ENCODE measurements at regions not wholly inside any gene's neighbourhood (a gene's known extent, or its start where the extent isn't known, plus 50 kb on each side); places are given as distances from the start of the nearest gene placed in this dataset.

DNA sequence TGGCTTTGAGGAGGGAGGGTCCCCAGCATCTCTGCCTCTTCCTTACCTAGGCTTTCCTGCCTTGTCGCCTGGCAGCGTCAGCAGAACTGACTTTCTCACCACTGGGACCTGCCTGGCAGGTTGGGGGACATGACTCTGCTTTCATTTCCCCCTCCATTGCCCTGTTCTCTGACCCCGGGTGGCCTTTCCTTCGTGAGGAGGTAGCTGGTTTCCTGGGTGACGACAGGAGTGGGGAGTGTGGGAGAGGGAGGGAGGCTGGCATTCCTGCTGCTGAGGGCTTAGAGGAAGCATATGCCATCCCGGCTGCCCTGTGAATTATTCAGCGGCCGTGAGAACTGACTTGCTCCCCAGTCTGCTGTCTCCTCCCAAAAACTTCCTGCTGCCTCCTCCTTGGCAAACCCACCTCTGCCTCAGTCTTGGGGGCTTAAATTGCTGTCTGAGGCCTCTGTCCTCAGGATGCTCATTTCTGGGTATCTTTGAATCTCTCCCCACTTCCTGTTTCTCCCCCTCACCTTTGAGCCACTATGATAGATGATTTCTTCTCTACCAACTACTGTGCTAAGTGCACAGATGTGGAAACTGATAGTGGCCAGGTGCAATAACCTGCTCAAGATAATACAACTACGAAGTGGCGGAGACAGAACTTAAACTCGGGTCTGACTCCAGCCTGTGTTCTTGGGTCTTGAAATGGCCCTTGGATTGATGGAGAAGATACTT, 182.0 kb upstream of the CSF3R start:
- no peaks in the 10 kb centered on the region for H3K36me3 ChIP-seq (ENCODE audit: control insufficient read depth, insufficient read depth, low read length)
- ChIA-PET CTCF (no interaction called here), POLR2A (no interaction called here)

GRCh38 chr1:36663772-36664430, 181.2 kb upstream of the CSF3R start:
- Histone ChIP-seq H3K36me3 (ENCODE audit: control insufficient read depth, insufficient read depth, low read length) (no peaks in the 10 kb centered on the region), H3K27me3 (ENCODE audit: control insufficient read depth, insufficient read depth, low read length) (no peaks in the 10 kb centered on the region), H3K4me3 (ENCODE audit: low read depth, low read length) (no peak overlapping the region)
- ChIA-PET CTCF (no interaction called here), POLR2A (no interaction called here)
- no peak for DNase-seq (ENCODE audit: low read depth)
- TF ChIP-seq CTCF (IDR thresholded peaks at IDR 0.05; ENCODE audit: insufficient read depth, low read depth, low read length): no peak

More for the DNA sequence above, 182.0 kb upstream of the CSF3R start:
- H3K4me3 ChIP-seq (ENCODE audit: low read depth, low read length): no peak overlapping the region
- no peak for TF ChIP-seq CTCF (IDR thresholded peaks at IDR 0.05; ENCODE audit: insufficient read depth, low read depth, low read length)
- no peak for DNase-seq (ENCODE audit: low read depth)
- no peaks in the 10 kb centered on the region for H3K27me3 ChIP-seq (ENCODE audit: control insufficient read depth, insufficient read depth, low read length)

GRCh38 chr1:36658838-36659237, 176.1 kb upstream of the CSF3R start:
- ChIA-PET CTCF (no interaction called here), POLR2A (no interaction called here)
- Histone ChIP-seq H3K36me3 (ENCODE audit: control insufficient read depth, insufficient read depth, low read length) (no peaks in the 10 kb centered on the region), H3K27me3 (ENCODE audit: control insufficient read depth, insufficient read depth, low read length) (no peaks in the 10 kb centered on the region), H3K4me3 (ENCODE audit: low read depth, low read length) (no peak overlapping the region)
- TF ChIP-seq CTCF (IDR thresholded peaks at IDR 0.05; ENCODE audit: insufficient read depth, low read depth, low read length): no peak
- no peak for DNase-seq (ENCODE audit: low read depth)

DNA sequence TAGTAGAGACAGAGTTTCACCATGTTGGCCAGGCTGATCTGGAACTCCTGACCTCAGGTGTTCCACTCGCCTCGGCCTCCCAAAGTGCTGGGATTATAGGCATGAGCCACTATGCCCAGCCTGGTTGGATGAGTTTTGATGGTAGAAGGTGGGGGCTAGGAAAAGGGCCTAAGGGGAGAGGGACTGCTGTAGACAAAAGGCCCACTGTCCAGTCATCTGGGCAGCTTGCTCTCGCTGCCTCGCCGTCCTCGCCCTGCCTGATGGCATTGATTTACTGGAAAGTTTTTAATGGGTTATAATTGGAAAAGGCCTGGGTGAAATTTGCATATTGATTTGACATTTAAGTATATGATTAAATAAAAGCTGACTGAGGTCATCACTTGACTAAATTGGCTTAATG, 175.1 kb upstream of the CSF3R start:
- TF ChIP-seq CTCF (IDR thresholded peaks at IDR 0.05; ENCODE audit: insufficient read depth, low read depth, low read length): no peak
- POLR2A ChIA-PET: no interaction called here
- CTCF ChIA-PET: no interaction called here
- no peaks in the 10 kb centered on the region for H3K27me3 ChIP-seq (ENCODE audit: control insufficient read depth, insufficient read depth, low read length)
- H3K36me3 ChIP-seq (ENCODE audit: control insufficient read depth, insufficient read depth, low read length): no peaks in the 10 kb centered on the region
- DNase-seq (ENCODE audit: low read depth): no peak
- no peak overlapping the region for H3K4me3 ChIP-seq (ENCODE audit: low read depth, low read length)

DNA sequence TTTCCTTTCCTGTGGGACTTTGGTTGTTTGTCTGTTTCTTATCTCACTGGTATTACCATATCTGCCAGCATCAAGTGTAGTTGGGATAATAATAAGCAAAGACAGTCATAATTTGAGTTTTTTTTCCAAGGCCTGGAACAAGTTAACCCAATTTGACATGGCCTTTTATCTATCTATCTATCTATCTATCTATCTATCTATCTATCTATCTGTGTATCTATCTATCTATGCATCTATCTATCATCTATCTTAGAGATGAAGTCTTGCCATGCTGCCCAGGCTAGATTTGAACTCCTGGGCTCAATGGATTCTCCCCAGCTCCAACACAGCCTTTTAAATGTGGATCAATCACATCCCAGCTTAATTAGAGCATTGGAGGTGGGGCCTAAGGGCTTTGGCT, 174.1 kb upstream of the CSF3R start:
- ChIA-PET POLR2A (no interaction called here), CTCF (no interaction called here)
- DNase-seq (ENCODE audit: low read depth): no peak
- H3K36me3 ChIP-seq (ENCODE audit: control insufficient read depth, insufficient read depth, low read length): no peaks in the 10 kb centered on the region
- H3K27me3 ChIP-seq (ENCODE audit: control insufficient read depth, insufficient read depth, low read length): no peaks in the 10 kb centered on the region
- no peak overlapping the region for H3K4me3 ChIP-seq (ENCODE audit: low read depth, low read length)
- no peak for TF ChIP-seq CTCF (IDR thresholded peaks at IDR 0.05; ENCODE audit: insufficient read depth, low read depth, low read length)
